GM21576 (cell line): ENCODE measurements at regions not wholly inside any gene's neighbourhood (a gene's known extent, or its start where the extent isn't known, plus 50 kb on each side); places are given as distances from the start of the nearest gene placed in this dataset.
"Not testable (repeated sequence)": the region's sequence is repeated elsewhere in the genome, so short reads cannot be mapped to it uniquely, and the experiment has no call there.

Experiments
- ATAC-seq: cut with Tn5 transposase; IDR thresholded peaks from one replicate; pipeline ENCODE4 v1.9.1; 2021; ENCODE audit warnings: mild to moderate bottlenecking, moderate library complexity; ENCODE audit not compliant: unreplicated experiment

DNA sequence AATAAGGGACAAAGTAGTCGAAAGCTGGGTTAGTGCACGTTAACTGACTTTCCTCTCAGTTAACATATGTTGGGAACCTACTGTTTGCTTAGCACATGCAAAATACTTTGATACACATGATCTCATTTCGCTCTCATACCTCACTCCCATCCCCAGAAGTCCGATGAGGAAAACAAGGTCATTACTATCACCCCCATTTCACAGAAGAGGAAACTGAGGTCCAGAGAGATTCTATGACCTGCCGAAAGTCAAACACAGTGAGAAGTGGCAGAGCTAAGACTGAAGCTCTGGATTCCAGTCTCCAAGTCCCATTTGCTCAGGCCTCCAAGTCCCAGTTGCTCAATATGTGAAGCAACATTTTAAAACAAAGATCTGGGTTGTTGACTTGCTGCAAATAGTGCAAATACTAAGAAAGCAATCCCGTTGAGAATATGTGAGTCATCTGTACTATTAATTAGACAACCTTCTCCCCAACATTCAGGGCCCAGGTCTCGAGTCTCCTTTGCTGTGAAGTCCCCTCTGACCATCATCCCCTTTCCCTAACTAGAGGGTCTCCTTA lies 170.6 kb upstream of the PWP1 start:
- no peak for ATAC-seq

- no peak for ATAC-seq
Measured at GRCh38 chr12:107515446-107515958, 170.1 kb upstream of the PWP1 start.

DNA sequence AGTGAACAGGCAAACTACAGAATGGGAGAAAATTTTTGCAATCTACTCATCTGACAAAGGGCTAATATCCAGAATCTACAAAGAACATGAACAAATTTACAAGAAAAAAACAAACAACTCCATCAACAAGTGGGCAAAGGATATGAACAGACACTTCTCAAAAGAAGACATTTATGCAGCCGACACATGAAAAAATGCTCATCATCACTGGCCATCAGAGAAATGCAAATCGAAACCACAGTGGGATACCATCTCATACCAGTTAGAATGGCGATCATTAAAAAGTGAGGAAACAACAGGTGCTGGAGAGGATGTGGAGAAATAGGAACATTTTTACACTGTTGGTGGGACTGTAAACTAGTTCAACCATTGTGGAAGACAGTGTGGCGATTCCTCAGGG lies 167.8 kb upstream of the PWP1 start:
- not testable (repeated sequence) for ATAC-seq

GRCh38 chr12:107518868-107519267 lies 166.7 kb upstream of the PWP1 start:
- no peak for ATAC-seq

DNA sequence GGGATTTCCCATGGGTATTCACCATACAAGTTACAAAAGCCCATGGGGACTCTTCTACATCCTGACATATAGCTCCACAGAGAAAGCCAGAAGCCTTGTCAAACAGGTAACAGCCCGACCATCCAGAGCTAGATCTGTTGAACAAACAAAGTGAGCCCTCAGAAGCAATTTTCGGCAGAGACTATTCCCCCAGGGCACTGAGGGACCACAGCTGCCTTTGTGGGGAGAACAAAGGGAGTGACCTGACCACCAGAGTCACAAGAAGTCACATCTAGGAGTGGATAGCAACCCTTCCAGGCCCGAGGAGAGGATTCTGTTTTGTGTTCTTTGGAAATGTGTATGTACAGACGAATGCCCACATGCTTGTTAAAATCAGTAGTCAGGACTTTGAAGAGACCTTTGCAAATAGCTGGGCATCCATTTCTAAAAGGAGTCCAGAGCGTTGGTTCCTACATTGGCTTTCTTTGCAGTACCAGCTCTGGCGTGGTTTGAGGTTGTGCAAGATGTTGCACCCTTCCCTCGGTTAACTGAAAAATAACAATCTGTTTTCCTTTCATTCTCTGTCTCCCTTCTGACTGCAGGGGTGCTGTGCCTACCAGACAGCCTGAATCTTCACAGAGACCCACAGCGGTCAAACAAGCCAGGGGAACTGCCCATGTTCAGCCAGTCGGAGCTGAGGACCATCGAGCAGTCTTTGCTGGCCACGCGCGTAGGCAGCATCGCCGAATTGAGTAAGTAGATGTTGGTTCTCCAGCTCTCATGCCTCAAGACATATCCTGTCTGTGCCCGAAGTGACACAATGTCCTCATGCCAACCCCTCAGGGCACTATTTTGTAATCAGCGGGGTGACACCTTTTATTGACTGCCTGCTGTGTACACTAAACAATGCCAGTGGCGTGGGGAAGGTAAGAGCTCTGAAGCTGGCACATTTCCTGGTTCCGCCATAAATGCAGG lies 165.4 kb upstream of the PWP1 start:
- ATAC-seq = no peak

- no peak for ATAC-seq
Measured at GRCh38 chr12:107521826-107522355, 163.7 kb upstream of the PWP1 start.

GRCh38 chr12:107522692-107523477 lies 162.7 kb upstream of the PWP1 start:
- ATAC-seq = no peak

DNA sequence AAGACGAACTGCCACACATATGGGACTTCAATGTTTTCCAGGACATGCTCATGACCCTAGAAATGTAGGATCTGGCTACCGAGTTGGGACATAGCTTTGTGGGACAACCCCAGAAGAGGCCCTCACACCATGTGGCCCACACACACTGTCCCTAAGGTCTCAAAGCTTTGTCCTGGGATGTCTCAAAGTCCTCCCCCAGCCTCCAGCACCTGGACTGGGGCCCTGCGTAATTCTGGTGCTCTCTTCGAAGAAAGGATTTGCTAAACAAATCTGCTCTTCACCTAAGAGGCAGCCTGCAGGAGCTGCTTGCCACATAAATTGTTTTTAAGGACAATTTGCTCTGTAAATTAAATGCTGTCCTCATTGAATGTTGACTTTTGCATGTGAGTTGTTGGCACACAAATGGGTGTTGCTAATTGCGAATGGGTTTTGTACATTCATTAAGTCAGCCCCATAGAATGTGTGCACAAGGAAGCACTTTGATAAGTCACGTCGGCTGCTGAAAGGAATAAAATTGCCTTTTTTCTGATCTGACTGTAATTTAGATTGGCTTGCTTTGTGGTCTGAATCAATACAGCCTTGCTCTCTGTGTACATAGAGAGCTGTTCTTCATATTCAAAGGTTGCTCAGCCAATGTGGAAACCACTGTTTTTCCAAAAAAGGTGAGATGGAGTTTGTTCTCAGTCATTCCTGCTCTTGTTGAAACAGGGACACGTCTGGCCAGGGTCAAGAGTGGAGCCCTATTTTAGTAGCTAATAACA lies 161.6 kb upstream of the PWP1 start:
- no peak for ATAC-seq

DNA sequence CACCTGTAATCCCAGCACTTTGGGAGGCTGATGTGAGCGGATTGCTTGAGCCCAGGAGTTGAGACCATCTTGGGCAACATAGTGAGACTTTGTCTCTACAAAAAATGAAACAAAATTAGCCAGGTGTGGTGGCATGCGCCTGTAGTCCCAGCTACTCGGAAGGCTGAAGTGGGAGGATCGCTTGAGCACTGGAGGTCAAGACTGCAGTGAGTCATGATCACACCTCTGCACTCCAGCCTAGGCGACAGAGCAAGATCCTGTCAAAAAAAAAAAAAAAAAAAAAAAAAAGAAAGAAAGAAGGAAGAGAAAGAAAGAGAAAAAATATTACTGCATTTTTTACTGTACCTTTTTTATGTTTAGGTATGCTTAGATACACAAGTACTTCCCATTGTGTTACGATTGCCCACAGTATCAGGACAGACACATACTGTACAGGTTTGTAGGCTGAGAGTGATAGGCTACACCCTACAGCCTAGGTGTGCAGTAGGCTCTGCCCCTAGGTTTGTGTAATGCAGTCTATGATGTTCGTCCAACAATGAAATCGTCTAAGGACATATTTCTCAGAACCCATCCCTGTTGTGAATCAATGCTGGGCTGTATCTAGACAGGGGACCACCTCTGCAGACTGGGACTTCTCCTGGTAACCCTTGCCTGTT lies 160.4 kb upstream of the PWP1 start:
- no peak for ATAC-seq

DNA sequence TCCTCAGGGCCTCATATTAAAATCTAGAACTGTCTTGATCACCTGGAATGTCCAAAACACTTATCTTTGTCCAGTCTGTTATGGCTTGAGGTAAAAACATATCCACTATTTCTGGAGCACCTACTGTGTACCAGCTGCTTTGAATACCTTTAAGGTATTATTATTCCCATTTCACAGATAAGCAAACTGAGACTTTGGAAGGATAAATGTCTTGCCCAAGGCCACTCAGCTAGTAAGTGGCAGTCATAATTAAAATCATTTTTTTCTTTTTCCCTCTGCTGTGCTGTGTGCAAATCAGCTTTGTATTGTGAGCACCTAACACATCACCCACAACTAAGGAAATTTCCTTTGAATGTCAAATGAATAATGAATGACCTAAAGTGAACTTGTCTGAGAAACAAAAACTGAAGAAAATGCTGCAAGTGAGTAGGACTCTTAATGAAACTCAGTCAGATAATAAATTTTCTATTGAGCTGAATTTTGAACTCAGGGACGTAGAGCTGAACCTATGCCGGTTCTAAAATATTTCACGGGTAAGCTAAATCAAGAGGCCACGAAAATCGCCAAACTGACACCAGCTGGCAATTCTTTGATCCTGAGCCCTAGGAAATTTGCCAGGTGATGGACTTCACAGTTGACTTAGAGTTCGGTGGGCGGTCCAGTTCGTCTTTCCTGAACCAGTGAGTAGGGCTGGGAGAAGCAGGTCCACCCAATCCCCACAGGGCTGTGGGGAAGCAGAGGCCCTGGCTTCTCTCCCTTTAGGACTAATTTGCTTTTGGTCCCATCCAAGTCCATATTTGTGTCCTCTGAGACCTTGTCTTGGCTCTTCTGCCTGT lies 159.7 kb upstream of the PWP1 start:
- ATAC-seq = no peak

- no peak for ATAC-seq
Measured at GRCh38 chr12:107526555-107527180, 158.9 kb upstream of the PWP1 start.

GRCh38 chr12:107528731-107529365 lies 156.8 kb upstream of the PWP1 start:
- no peak for ATAC-seq

DNA sequence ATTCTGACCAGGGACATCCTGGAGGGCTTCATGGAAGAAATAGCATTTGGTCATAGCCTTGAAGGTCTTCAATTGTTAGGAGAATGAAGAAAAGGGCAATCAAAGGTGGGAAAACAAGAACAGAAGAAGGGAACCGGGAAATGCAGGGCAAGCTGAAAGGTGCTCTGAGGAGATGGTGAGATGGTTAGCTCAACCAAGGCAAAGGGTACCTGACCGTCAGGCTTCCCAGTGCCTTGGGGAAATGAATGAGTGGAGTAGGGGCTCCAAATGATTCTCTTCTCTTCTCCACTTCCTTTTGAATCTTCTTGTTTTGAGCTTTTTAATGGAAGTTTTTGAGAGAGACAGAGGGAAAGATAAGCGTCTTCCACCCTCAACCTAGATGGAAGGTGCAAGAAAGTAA lies 155.6 kb upstream of the PWP1 start:
- ATAC-seq = no peak

GRCh38 chr12:107530701-107531100 lies 154.9 kb upstream of the PWP1 start:
- ATAC-seq = no peak

DNA sequence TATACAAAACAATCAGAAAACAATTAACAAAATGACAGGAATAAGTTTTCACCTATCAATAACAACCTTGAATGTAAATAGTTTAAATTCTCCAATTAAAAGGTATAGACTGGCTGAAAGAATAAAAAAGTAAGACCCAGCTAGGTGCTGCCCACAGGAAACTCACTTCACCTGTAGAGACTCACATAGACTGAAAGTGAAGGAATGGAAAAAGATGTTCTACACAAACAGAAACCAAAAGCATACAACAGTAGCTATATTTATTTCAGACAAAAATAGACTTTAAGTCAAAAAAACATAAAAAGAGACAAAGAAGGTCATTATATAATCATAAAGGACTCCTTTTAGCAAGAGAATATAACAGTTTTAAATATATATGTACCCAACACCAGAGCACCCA lies 152.4 kb upstream of the PWP1 start:
- ATAC-seq = peak; percentile 94

GRCh38 chr12:107536613-107537012 lies 149.0 kb upstream of the PWP1 start:
- ATAC-seq = no peak

DNA sequence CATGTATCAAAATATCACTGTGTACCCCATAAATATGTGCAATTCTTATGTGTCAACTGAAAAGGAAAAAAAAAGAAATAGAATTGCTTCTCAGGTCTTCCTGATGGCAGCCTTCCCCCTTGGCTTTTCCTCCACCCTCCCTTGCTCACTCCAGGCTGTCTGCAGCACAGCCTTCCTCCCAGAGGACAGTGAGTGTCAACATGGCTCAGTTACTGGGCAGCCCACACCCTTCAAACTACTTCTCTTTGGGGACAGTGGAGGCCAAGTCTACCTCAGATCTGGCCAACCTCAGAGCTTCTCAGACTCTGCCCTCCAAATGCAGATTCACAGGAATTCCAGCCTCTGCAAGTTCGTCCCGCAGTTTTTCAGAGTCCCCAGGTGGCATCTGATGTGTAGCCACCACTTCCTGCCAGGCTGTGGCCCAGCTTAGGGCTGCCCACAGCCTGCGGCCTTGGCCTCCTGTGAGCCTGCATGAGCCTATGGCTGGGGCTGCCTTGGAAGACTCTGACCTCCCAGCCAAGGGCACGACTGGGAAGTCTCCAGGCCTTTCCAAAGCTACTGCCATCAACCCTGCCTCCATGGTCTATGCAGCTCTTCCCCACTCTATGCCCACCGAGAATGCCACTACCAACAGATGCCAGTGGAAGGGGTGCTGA lies 148.0 kb upstream of the PWP1 start:
- no peak for ATAC-seq
